ENCODE measurements at regions not wholly inside any gene's neighbourhood (a gene's known extent, or its start where the extent isn't known, plus 50 kb on each side); places are given as distances from the start of the nearest gene placed in this dataset.

DNA sequence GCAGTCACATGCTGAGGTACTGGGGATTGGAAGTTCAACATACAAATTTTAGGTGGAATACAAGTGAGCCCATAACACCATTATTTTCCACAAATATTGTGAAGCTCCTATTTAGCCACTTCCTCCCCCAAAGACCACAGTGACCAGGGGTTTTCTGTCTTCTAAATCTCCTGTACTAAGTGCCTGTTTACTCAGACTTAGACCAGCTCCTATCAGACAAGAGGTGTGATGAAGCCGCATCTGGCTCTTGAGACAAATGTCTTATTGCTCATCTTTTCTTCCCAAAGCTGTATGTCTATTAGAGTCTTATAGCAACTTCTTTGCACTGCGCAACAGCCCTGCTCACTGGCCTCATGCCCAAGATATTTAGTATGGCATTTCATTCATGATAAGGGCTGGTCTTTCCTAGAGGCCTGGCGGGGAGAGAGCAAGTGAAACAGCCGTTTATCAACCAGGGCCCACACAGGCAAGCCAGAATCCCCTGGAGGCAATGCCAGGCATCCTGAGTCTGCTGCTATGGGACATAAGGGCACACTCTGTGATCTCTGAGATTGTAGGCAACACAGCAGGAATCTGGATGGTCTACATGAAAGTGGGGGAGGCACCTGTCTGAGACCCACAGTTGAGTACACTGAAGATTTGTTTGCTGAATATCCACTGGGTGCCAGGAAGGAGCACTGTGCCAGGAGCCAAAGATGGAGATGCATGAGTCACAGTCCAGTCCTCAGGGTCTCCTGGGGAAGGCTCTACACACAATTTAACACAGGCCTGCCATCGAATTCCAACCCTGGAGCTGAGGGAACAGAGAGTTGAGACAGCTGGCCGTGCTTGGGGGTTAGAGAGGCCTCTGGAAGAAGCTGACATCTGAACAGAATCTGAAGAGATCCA lies 78.5 kb upstream of the NCAM1 start:
- Mint-ChIP-seq H3K9me3 (no peaks in the 10 kb centered on the region), H3K27ac (no peak overlapping the region), H3K4me1 (peaks cover 11% of the 10 kb centered on the region), H3K36me3 (no peaks in the 10 kb centered on the region), H3K4me3 (no peak overlapping the region; the same call in 1 of the 2 replicates), H3K27me3 (ENCODE audit: low read depth) (peaks cover 6% of the 10 kb centered on the region; the same call in 1 of the 2 replicates)
- ATAC-seq (no peak), DNase-seq (ENCODE audit: low spot score) (no peak)
- ChIA-PET CTCF (no interaction called here), POLR2A (no interaction called here)
- TF ChIP-seq ZNF219 (CRISPR knock-in tag; IDR thresholded peaks at IDR 0.05; ENCODE audit: borderline replicate concordance) (no peak), TEAD1 (CRISPR knock-in tag; IDR thresholded peaks at IDR 0.05) (no peak), SOX15 (CRISPR knock-in tag; IDR thresholded peaks at IDR 0.05) (no peak), FOXP1 (CRISPR knock-in tag; IDR thresholded peaks at IDR 0.05; ENCODE audit: borderline replicate concordance) (no peak), NR3C1 (CRISPR knock-in tag; conservative IDR thresholded peaks at IDR 0.05; ENCODE audit: low read depth) (no peak), ZNF121 (CRISPR knock-in tag; IDR thresholded peaks at IDR 0.05) (no peak)
- TF ChIP-seq, protein P1, sequence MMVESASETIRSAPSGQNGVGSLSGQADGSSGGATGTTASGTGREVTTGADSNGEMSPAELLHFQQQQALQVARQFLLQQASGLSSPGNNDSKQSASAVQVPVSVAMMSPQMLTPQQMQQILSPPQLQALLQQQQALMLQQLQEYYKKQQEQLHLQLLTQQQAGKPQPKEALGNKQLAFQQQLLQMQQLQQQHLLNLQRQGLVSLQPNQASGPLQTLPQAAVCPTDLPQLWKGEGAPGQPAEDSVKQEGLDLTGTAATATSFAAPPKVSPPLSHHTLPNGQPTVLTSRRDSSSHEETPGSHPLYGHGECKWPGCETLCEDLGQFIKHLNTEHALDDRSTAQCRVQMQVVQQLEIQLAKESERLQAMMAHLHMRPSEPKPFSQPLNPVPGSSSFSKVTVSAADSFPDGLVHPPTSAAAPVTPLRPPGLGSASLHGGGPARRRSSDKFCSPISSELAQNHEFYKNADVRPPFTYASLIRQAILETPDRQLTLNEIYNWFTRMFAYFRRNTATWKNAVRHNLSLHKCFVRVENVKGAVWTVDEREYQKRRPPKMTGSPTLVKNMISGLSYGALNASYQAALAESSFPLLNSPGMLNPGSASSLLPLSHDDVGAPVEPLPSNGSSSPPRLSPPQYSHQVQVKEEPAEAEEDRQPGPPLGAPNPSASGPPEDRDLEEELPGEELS (CRISPR knock-in tag; IDR thresholded peaks at IDR 0.05) = no peak

DNA sequence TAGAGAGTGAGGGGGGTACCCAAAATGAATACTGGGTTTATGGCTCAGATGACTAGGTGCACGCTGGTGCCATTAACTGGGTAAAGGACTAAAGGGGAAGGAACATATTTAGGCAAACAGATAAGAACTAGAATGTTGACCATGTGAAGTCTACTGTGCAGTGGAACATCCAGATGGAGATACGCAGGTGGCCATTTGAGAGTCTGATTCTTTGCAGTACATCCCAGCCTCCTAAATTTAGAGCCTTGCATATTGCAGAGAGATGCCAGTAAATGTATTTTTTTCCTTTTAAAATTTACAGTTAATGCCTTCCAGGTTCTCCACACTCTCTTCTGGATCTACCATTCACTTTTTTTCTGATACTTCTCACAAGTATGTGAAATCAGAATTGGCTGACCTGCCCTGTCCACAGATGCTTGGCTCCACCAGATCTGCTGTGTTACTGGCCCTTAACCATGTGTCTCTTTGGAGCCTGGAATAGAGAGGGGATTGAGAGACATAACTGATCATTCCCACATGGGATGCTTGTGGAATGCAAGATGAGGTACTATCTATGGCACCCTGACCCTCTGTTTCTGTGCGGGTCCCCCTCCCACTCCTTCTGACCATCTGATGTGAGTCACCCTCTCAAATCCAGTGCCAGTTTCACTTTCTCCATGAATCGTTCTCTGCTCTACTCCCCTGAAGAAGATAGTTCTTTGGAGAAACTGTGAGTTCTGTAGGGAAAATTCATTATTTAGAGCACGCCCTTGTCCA lies 77.0 kb upstream of the NCAM1 start:
- no peak overlapping the region for H3K4me3 Mint-ChIP-seq
- no peaks in the 10 kb centered on the region for H3K9me3 Mint-ChIP-seq
- H3K27me3 Mint-ChIP-seq (ENCODE audit: low read depth) = peaks cover 6% of the 10 kb centered on the region; the same call in 1 of the 2 replicates
- DNase-seq (ENCODE audit: low spot score) (no peak), ATAC-seq (no peak)
- ChIA-PET CTCF (no interaction called here), POLR2A (no interaction called here)
- no peaks in the 10 kb centered on the region for H3K36me3 Mint-ChIP-seq
- no peak overlapping the region for H3K27ac Mint-ChIP-seq
- peaks cover 4% of the 10 kb centered on the region for H3K4me1 Mint-ChIP-seq
- TF ChIP-seq, protein P2, sequence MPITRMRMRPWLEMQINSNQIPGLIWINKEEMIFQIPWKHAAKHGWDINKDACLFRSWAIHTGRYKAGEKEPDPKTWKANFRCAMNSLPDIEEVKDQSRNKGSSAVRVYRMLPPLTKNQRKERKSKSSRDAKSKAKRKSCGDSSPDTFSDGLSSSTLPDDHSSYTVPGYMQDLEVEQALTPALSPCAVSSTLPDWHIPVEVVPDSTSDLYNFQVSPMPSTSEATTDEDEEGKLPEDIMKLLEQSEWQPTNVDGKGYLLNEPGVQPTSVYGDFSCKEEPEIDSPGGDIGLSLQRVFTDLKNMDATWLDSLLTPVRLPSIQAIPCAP (CRISPR knock-in tag; IDR thresholded peaks at IDR 0.05) = no peak
- TF ChIP-seq, protein P3, sequence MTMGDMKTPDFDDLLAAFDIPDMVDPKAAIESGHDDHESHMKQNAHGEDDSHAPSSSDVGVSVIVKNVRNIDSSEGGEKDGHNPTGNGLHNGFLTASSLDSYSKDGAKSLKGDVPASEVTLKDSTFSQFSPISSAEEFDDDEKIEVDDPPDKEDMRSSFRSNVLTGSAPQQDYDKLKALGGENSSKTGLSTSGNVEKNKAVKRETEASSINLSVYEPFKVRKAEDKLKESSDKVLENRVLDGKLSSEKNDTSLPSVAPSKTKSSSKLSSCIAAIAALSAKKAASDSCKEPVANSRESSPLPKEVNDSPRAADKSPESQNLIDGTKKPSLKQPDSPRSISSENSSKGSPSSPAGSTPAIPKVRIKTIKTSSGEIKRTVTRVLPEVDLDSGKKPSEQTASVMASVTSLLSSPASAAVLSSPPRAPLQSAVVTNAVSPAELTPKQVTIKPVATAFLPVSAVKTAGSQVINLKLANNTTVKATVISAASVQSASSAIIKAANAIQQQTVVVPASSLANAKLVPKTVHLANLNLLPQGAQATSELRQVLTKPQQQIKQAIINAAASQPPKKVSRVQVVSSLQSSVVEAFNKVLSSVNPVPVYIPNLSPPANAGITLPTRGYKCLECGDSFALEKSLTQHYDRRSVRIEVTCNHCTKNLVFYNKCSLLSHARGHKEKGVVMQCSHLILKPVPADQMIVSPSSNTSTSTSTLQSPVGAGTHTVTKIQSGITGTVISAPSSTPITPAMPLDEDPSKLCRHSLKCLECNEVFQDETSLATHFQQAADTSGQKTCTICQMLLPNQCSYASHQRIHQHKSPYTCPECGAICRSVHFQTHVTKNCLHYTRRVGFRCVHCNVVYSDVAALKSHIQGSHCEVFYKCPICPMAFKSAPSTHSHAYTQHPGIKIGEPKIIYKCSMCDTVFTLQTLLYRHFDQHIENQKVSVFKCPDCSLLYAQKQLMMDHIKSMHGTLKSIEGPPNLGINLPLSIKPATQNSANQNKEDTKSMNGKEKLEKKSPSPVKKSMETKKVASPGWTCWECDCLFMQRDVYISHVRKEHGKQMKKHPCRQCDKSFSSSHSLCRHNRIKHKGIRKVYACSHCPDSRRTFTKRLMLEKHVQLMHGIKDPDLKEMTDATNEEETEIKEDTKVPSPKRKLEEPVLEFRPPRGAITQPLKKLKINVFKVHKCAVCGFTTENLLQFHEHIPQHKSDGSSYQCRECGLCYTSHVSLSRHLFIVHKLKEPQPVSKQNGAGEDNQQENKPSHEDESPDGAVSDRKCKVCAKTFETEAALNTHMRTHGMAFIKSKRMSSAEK (CRISPR knock-in tag; IDR thresholded peaks at IDR 0.05; ENCODE audit: borderline replicate concordance) = no peak
- TF ChIP-seq, protein P4, sequence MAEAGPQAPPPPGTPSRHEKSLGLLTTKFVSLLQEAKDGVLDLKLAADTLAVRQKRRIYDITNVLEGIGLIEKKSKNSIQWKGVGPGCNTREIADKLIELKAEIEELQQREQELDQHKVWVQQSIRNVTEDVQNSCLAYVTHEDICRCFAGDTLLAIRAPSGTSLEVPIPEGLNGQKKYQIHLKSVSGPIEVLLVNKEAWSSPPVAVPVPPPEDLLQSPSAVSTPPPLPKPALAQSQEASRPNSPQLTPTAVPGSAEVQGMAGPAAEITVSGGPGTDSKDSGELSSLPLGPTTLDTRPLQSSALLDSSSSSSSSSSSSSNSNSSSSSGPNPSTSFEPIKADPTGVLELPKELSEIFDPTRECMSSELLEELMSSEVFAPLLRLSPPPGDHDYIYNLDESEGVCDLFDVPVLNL (CRISPR knock-in tag; IDR thresholded peaks at IDR 0.05; ENCODE audit: borderline replicate concordance, low read depth) = no peak
- TF ChIP-seq, protein P5, sequence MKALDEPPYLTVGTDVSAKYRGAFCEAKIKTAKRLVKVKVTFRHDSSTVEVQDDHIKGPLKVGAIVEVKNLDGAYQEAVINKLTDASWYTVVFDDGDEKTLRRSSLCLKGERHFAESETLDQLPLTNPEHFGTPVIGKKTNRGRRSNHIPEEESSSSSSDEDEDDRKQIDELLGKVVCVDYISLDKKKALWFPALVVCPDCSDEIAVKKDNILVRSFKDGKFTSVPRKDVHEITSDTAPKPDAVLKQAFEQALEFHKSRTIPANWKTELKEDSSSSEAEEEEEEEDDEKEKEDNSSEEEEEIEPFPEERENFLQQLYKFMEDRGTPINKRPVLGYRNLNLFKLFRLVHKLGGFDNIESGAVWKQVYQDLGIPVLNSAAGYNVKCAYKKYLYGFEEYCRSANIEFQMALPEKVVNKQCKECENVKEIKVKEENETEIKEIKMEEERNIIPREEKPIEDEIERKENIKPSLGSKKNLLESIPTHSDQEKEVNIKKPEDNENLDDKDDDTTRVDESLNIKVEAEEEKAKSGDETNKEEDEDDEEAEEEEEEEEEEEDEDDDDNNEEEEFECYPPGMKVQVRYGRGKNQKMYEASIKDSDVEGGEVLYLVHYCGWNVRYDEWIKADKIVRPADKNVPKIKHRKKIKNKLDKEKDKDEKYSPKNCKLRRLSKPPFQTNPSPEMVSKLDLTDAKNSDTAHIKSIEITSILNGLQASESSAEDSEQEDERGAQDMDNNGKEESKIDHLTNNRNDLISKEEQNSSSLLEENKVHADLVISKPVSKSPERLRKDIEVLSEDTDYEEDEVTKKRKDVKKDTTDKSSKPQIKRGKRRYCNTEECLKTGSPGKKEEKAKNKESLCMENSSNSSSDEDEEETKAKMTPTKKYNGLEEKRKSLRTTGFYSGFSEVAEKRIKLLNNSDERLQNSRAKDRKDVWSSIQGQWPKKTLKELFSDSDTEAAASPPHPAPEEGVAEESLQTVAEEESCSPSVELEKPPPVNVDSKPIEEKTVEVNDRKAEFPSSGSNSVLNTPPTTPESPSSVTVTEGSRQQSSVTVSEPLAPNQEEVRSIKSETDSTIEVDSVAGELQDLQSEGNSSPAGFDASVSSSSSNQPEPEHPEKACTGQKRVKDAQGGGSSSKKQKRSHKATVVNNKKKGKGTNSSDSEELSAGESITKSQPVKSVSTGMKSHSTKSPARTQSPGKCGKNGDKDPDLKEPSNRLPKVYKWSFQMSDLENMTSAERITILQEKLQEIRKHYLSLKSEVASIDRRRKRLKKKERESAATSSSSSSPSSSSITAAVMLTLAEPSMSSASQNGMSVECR (CRISPR knock-in tag; IDR thresholded peaks at IDR 0.05; ENCODE audit: borderline replicate concordance) = no peak
- TF ChIP-seq SP1 (CRISPR knock-in tag; conservative IDR thresholded peaks at IDR 0.05) = no peak
- TF ChIP-seq, protein P6, sequence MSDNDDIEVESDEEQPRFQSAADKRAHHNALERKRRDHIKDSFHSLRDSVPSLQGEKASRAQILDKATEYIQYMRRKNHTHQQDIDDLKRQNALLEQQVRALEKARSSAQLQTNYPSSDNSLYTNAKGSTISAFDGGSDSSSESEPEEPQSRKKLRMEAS (CRISPR knock-in tag; IDR thresholded peaks at IDR 0.05) = no peak
- TF ChIP-seq, protein P7, sequence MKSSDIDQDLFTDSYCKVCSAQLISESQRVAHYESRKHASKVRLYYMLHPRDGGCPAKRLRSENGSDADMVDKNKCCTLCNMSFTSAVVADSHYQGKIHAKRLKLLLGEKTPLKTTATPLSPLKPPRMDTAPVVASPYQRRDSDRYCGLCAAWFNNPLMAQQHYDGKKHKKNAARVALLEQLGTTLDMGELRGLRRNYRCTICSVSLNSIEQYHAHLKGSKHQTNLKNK (CRISPR knock-in tag; IDR thresholded peaks at IDR 0.05) = no peak
- no peak for TF ChIP-seq KAT7 (CRISPR knock-in tag; IDR thresholded peaks at IDR 0.05; ENCODE audit: borderline replicate concordance)

All from WTC11 (cell line).